HG03196 (cell line): ENCODE measurements at regions not wholly inside any gene's neighbourhood (a gene's known extent, or its start where the extent isn't known, plus 50 kb on each side); places are given as distances from the start of the nearest gene placed in this dataset.

Source experiments
- ATAC-seq: cut with Tn5 transposase; IDR thresholded peaks from one replicate; pipeline ENCODE4 v1.9.1; 2021; ENCODE audit not compliant: unreplicated experiment

GRCh38 chr1:234748713-234749112 lies 138.7 kb upstream of the IRF2BP2 start:
- ATAC-seq: no peak

- no peak for ATAC-seq
Observed at GRCh38 chr1:234748066-234748465, 138.1 kb upstream of the IRF2BP2 start.

- ATAC-seq: no peak
Observed at GRCh38 chr1:234746798-234747196, 136.8 kb upstream of the IRF2BP2 start.

GRCh38 chr1:234745844-234746797 lies 136.1 kb upstream of the IRF2BP2 start:
- ATAC-seq: no peak

- no peak for ATAC-seq
Observed at GRCh38 chr1:234745276-234745675, 135.3 kb upstream of the IRF2BP2 start.

GRCh38 chr1:234743791-234744611 lies 134.0 kb upstream of the IRF2BP2 start:
- no peak for ATAC-seq

GRCh38 chr1:234742622-234743021 lies 132.6 kb upstream of the IRF2BP2 start:
- no peak for ATAC-seq

- no peak for ATAC-seq
Observed at GRCh38 chr1:234737967-234738314, 128.0 kb upstream of the IRF2BP2 start.

GRCh38 chr1:234735916-234736315 lies 125.9 kb upstream of the IRF2BP2 start:
- no peak for ATAC-seq

- no peak for ATAC-seq
Observed at GRCh38 chr1:234735476-234735875, 125.5 kb upstream of the IRF2BP2 start.

GRCh38 chr1:234734869-234735268 lies 124.9 kb upstream of the IRF2BP2 start:
- ATAC-seq: no peak

GRCh38 chr1:234734412-234734835 lies 124.4 kb upstream of the IRF2BP2 start:
- ATAC-seq: no peak

GRCh38 chr1:234733427-234733826 lies 123.4 kb upstream of the IRF2BP2 start:
- no peak for ATAC-seq

- no peak for ATAC-seq
Observed at GRCh38 chr1:234732671-234733390, 122.9 kb upstream of the IRF2BP2 start.

GRCh38 chr1:234732260-234732659 lies 122.3 kb upstream of the IRF2BP2 start:
- no peak for ATAC-seq

- ATAC-seq: peak; percentile 29
Observed at GRCh38 chr1:234731569-234732085, 121.6 kb upstream of the IRF2BP2 start.

- peak; percentile 57 for ATAC-seq
Observed at GRCh38 chr1:234730770-234731568, 121.0 kb upstream of the IRF2BP2 start.

GRCh38 chr1:234730475-234730769 lies 120.4 kb upstream of the IRF2BP2 start:
- no peak for ATAC-seq

GRCh38 chr1:234729561-234730474 lies 119.8 kb upstream of the IRF2BP2 start:
- ATAC-seq: no peak
